ENCODE measurements at regions not wholly inside any gene's neighbourhood (a gene's known extent, or its start where the extent isn't known, plus 50 kb on each side); places are given as distances from the start of the nearest gene placed in this dataset.

- H3K9me3 Mint-ChIP-seq: no peaks in the 10 kb centered on the region
- Histone ChIP-seq H3K4me1 (ENCODE audit: control insufficient read depth, insufficient read depth, low read length) (peaks cover 7% of the 10 kb centered on the region), H3K36me3 (ENCODE audit: control insufficient read depth, insufficient read depth, low read length) (no peaks in the 10 kb centered on the region), H3K9me3 (ENCODE audit: control insufficient read depth, insufficient read depth, low read length) (no peaks in the 10 kb centered on the region), H3K4me3 (ENCODE audit: low read length) (no peak overlapping the region), H3K27me3 (ENCODE audit: control insufficient read depth, insufficient read depth, low read length) (peaks cover 16% of the 10 kb centered on the region), H3K27ac (ENCODE audit: low read length) (no peak overlapping the region)
- H3K4me3 Mint-ChIP-seq: no peak overlapping the region
- no peaks in the 10 kb centered on the region for H3K36me3 Mint-ChIP-seq
- intact Hi-C loops (cut with micrococcal nuclease): no loop called here
- no peak for TF ChIP-seq CTCF (IDR thresholded peaks at IDR 0.05)
- DNase-seq (peak; percentile 26 to 50), ATAC-seq (peak; percentile 76 to 93 (median 82))
- peaks cover 24 to 29% of the 10 kb centered on the region in 2 donors for H3K4me1 Mint-ChIP-seq
- WGBS (ENCODE audit: insufficient coverage): 15% methylated on average over 6 of the region's 6 CpGs
- peaks cover 48 to 75% of the 10 kb centered on the region in 2 donors for H3K27me3 Mint-ChIP-seq (ENCODE audit: low read depth in 2 of 2)
- H3K27ac Mint-ChIP-seq: peak overlapping the region in 1 of 2 donors; percentile 29
Observed at GRCh38 chr3:18891641-18892040, 256.7 kb upstream of the KCNH8 start.

DNA sequence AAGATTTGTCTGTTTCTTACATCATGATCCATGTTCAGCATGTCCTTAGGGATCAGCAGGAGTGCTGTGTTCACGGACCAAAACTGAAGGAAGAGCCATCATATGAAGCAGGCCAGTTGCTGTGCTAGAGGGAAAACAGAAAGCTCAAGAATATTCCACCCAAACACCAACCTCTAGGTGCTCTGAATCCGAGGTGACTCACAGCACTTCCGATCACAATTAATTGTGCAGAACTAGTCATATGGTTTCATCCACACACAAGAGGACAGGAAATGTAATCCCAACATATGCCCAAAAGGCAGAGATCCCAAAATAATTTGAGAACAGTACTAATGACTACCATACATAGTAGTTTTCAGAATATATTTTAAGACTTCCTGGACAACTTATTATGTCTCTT lies 257.9 kb upstream of the KCNH8 start:
- intact Hi-C loops (cut with micrococcal nuclease): no loop called here
- Histone ChIP-seq H3K9me3 (ENCODE audit: control insufficient read depth, insufficient read depth, low read length) (no peaks in the 10 kb centered on the region), H3K4me3 (ENCODE audit: low read length) (no peak overlapping the region), H3K27ac (ENCODE audit: low read length) (no peak overlapping the region), H3K4me1 (ENCODE audit: control insufficient read depth, insufficient read depth, low read length) (peaks cover 7% of the 10 kb centered on the region), H3K36me3 (ENCODE audit: control insufficient read depth, insufficient read depth, low read length) (no peaks in the 10 kb centered on the region), H3K27me3 (ENCODE audit: control insufficient read depth, insufficient read depth, low read length) (peaks cover 14% of the 10 kb centered on the region)
- no peak for TF ChIP-seq CTCF (IDR thresholded peaks at IDR 0.05)
- peaks cover 24 to 29% of the 10 kb centered on the region in 2 donors for H3K4me1 Mint-ChIP-seq
- no peaks in the 10 kb centered on the region for H3K36me3 Mint-ChIP-seq
- DNase-seq: no peak
- no peaks in the 10 kb centered on the region for H3K9me3 Mint-ChIP-seq
- peaks cover 45 to 76% of the 10 kb centered on the region in 2 donors for H3K27me3 Mint-ChIP-seq (ENCODE audit: low read depth in 2 of 2)
- no peak for ATAC-seq
- no peak overlapping the region for H3K4me3 Mint-ChIP-seq
- 89% methylated on average over 3 of the region's 3 CpGs for WGBS (ENCODE audit: insufficient coverage)
- H3K27ac Mint-ChIP-seq: no peak overlapping the region

DNA sequence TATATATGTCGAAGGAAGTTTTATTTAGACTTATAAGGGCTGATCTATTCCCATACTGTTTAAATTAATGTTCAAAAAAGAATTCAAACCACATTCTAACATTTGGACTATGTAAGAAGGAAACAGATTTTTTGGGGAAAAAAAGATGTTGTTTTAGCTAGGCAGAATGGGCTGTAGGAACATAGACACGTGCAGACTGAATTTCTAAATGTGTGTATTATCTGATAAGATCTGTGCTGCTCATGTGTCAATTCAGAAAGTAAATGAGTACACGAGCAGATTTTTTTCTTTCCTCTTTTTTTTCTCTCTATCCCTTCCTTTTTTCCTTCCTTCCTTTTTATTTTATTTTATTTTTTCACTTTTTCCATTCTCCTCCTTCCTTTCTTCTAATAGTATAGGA lies 259.5 kb upstream of the KCNH8 start:
- Histone ChIP-seq H3K27me3 (ENCODE audit: control insufficient read depth, insufficient read depth, low read length) (peaks cover 13% of the 10 kb centered on the region), H3K9me3 (ENCODE audit: control insufficient read depth, insufficient read depth, low read length) (no peaks in the 10 kb centered on the region), H3K4me1 (ENCODE audit: control insufficient read depth, insufficient read depth, low read length) (peaks cover 7% of the 10 kb centered on the region), H3K27ac (ENCODE audit: low read length) (no peak overlapping the region), H3K36me3 (ENCODE audit: control insufficient read depth, insufficient read depth, low read length) (no peaks in the 10 kb centered on the region), H3K4me3 (ENCODE audit: low read length) (no peak overlapping the region)
- Mint-ChIP-seq H3K4me3 (no peak overlapping the region), H3K27me3 (ENCODE audit: low read depth in 2 of 2) (peaks cover 41 to 73% of the 10 kb centered on the region in 2 donors), H3K27ac (no peak overlapping the region), H3K36me3 (no peaks in the 10 kb centered on the region), H3K4me1 (peaks cover 24 to 29% of the 10 kb centered on the region in 2 donors), H3K9me3 (no peaks in the 10 kb centered on the region)
- intact Hi-C loops (cut with micrococcal nuclease): no loop called here
- no peak for TF ChIP-seq CTCF (IDR thresholded peaks at IDR 0.05)
- ATAC-seq: no peak
- WGBS (ENCODE audit: insufficient coverage): 33% methylated on average over 1 of the region's 3 CpGs
- no peak for DNase-seq

DNA sequence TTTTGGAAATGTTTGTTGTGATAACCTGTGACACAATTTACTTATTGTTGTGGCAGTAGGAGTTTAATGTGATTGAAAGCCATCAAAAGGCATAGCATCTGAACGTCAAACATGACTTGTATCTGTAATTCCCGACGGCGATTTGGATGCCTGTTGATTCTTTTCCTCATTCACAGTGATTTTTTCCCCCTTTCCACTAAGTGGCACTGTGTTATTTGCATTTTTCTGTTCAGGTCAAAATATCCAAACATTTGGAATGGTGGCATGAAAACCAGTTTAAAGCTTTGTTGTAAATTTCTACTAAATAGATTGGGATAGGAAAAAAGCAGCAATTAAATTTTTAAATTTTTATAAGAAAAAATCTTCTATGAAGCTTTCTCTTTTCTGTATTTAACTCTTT lies 259.9 kb upstream of the KCNH8 start:
- no peak overlapping the region for H3K4me3 Mint-ChIP-seq
- no peak for TF ChIP-seq CTCF (IDR thresholded peaks at IDR 0.05)
- ATAC-seq: no peak
- no peak overlapping the region for H3K27ac Mint-ChIP-seq
- Histone ChIP-seq H3K4me3 (ENCODE audit: low read length) (no peak overlapping the region), H3K36me3 (ENCODE audit: control insufficient read depth, insufficient read depth, low read length) (no peaks in the 10 kb centered on the region), H3K27ac (ENCODE audit: low read length) (no peak overlapping the region), H3K27me3 (ENCODE audit: control insufficient read depth, insufficient read depth, low read length) (peaks cover 13% of the 10 kb centered on the region), H3K4me1 (ENCODE audit: control insufficient read depth, insufficient read depth, low read length) (peaks cover 7% of the 10 kb centered on the region), H3K9me3 (ENCODE audit: control insufficient read depth, insufficient read depth, low read length) (no peaks in the 10 kb centered on the region)
- H3K4me1 Mint-ChIP-seq: peaks cover 24 to 29% of the 10 kb centered on the region in 2 donors
- H3K36me3 Mint-ChIP-seq: no peaks in the 10 kb centered on the region
- WGBS (ENCODE audit: insufficient coverage): 85% methylated on average over 4 of the region's 4 CpGs
- intact Hi-C loops (cut with micrococcal nuclease): no loop called here
- no peaks in the 10 kb centered on the region for H3K9me3 Mint-ChIP-seq
- H3K27me3 Mint-ChIP-seq (ENCODE audit: low read depth in 2 of 2): peaks cover 41 to 74% of the 10 kb centered on the region in 2 donors
- no peak for DNase-seq
